ENCODE measurements at regions not wholly inside any gene's neighbourhood (a gene's known extent, or its start where the extent isn't known, plus 50 kb on each side); places are given as distances from the start of the nearest gene placed in this dataset.

DNA sequence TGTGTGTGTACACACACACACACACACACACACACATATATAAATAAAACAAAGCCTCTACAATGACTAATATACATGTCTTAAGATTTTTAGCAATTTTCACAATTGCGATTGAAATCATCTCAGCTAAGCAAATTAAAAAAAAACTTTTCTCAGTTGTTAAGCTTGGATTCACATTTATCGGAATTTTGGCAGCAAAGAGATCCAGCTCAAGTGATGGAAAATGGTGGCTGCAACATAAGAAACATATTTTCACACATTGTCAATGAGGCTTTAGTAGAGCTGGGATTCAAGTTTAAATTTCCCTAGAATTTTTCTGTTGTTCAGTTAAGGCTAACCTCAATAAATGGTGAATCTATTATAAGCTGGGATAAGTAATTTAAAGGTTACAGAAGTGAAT, 768.6 kb upstream of the SORCS1 start:
- TF ChIP-seq POLR2A (IDR thresholded peaks at IDR 0.05) = no peak
- no peak for TF ChIP-seq CTCF (IDR thresholded peaks at IDR 0.05)

Data from testis (tissue), 2 donors.